Panc1 (cell line): ENCODE measurements at regions not wholly inside any gene's neighbourhood (a gene's known extent, or its start where the extent isn't known, plus 50 kb on each side); places are given as distances from the start of the nearest gene placed in this dataset.
"Not testable (repeated sequence)": the region's sequence is repeated elsewhere in the genome, so short reads cannot be mapped to it uniquely, and the experiment has no call there.

Experiments used
- CTCF ChIP-seq: fragments of 450-650 bp; IDR thresholded peaks from 2 replicates; pipeline ENCODE4 v1.5.1; 2017; ENCODE audit warnings: mild to moderate bottlenecking
- POLR2AphosphoS5 ChIP-seq: IDR thresholded peaks from 2 replicates; pipeline ENCODE4 v1.6.1; 2012; ENCODE audit warnings: mild to moderate bottlenecking, low read depth, low read length, moderate library complexity
- REST ChIP-seq, 2 experiments: IDR thresholded peaks; 2 replicates each; pipeline ENCODE4 v1.6.1; 2011 to 2012; ENCODE audit warnings: low read depth in 2 of 2, control low read depth in 1 of 2, low read length in 1 of 2, mild to moderate bottlenecking in 1 of 2, moderate library complexity in 1 of 2; ENCODE audit not compliant: insufficient read depth in 1 of 2
- TCF7L2 ChIP-seq: IDR thresholded peaks from 2 replicates; pipeline ENCODE4 v1.6.1; 2011; ENCODE audit warnings: mild to moderate bottlenecking, low read depth, low read length, inconsistent platforms

- TF ChIP-seq CTCF; REST (IDR thresholded peaks at IDR 0.05; ENCODE audit: insufficient read depth in 1 of 2, low read depth in 2 of 2, low read length in 1 of 2); POLR2AphosphoS5; TCF7L2: not testable (repeated sequence)
These were observed 92.4 kb downstream of the GLUL start for GRCh38 chr1:182299054-182299727.
